ENCODE measurements at regions not wholly inside any gene's neighbourhood (a gene's known extent, or its start where the extent isn't known, plus 50 kb on each side); places are given as distances from the start of the nearest gene placed in this dataset.

GRCh38 chr4:66506985-66507384, 836.7 kb upstream of the EPHA5 start:
- H3K27ac ChIP-seq (ENCODE audit: insufficient read depth, low read depth, low read length) = no peak overlapping the region
- no peaks in the 10 kb centered on the region for H3K4me1 ChIP-seq (ENCODE audit: control insufficient read depth, extremely low read depth, insufficient read depth, low read length)
- no peak overlapping the region for H2AFZ ChIP-seq (ENCODE audit: low read depth, low read length)
- H3K9ac ChIP-seq (replicated peaks; ENCODE audit: extremely low read depth, insufficient read depth, low read length) = no peak overlapping the region
- dilution Hi-C loops (cut with MboI; ENCODE audit: extremely low pct_ligation_motif_present, low sequenced_read_pairs) = no loop called here
- no TSS peak for BruUV-seq (replicated peaks)
- no peaks in the 10 kb centered on the region for H4K20me1 ChIP-seq (replicated peaks; ENCODE audit: control insufficient read depth, extremely low read depth, insufficient read depth, low read length)
- ChIA-PET CTCF (no interaction called here), POLR2A (no interaction called here)
- H3K79me2 ChIP-seq (ENCODE audit: control insufficient read depth, insufficient read depth, low read length) = no peaks in the 10 kb centered on the region
- no peaks in the 10 kb centered on the region for H3K36me3 ChIP-seq (ENCODE audit: control insufficient read depth in 2 of 2, extremely low read depth in 1 of 2, insufficient read depth in 2 of 2, low read length in 2 of 2)
- intact Hi-C loops (cut with micrococcal nuclease) = no loop called here
- FAIRE-seq (no peak), DNase-seq (ENCODE audit: low read depth, low spot score) (no peak)
- H3K9me3 ChIP-seq (replicated peaks; ENCODE audit: control insufficient read depth, insufficient read depth, low read length) = no peaks in the 10 kb centered on the region
- H3K4me3 ChIP-seq (replicated peaks in 1 of 3; ENCODE audit: insufficient read depth in 1 of 3, low read depth in 1 of 3, low read length in 3 of 3) = no peak overlapping the region
- H3K9me1 ChIP-seq (replicated peaks; ENCODE audit: control insufficient read depth, extremely low read depth, insufficient read depth, low read length) = peaks cover 2% of the 10 kb centered on the region
- no peak overlapping the region for H3K4me2 ChIP-seq (ENCODE audit: insufficient read depth, low read length)
- TF ChIP-seq JUN (IDR thresholded peaks at IDR 0.05; ENCODE audit: borderline replicate concordance, insufficient read depth, insufficient read length, low read depth) (no peak), MYC (IDR thresholded peaks at IDR 0.05; ENCODE audit: low read depth, low read length) (no peak), POLR2A (IDR thresholded peaks at IDR 0.05; ENCODE audit: low read depth, low read length) (no peak), MAX (IDR thresholded peaks at IDR 0.05; ENCODE audit: insufficient read depth, insufficient read length) (no peak), GATA2 (IDR thresholded peaks at IDR 0.05; ENCODE audit: insufficient read depth, insufficient read length, low read depth, low read length) (no peak), POLR2AphosphoS5 (IDR thresholded peaks at IDR 0.05; ENCODE audit: insufficient read depth, low read depth, low read length) (no peak), CTCF (IDR thresholded peaks at IDR 0.05; ENCODE audit: extremely low read depth in 1 of 2, insufficient read depth in 1 of 2, low read depth in 1 of 2, low read length in 2 of 2) (no peak), FOS (IDR thresholded peaks at IDR 0.05; ENCODE audit: borderline replicate concordance, insufficient read depth, low read length) (no peak)
- H3K27me3 ChIP-seq (ENCODE audit: control insufficient read depth in 2 of 2, insufficient read depth in 2 of 2, low read length in 2 of 2) = no peaks in the 10 kb centered on the region

Measured in endothelial cell of umbilical vein (primary cell).